Type B pancreatic cell (in vitro differentiated cells): ENCODE measurements at regions not wholly inside any gene's neighbourhood (a gene's known extent, or its start where the extent isn't known, plus 50 kb on each side); places are given as distances from the start of the nearest gene placed in this dataset.

Experiments
- DNase-seq: peaks from one replicate; pipeline ENCODE4 v3.0.0; 2021; ENCODE audit warnings: mixed read lengths; ENCODE audit not compliant: unreplicated experiment; ENCODE audit errors: extremely low spot score
- H3K27ac Mint-ChIP-seq: 2 replicates; pipeline ENCODE4 v1.8.0; 2021; ENCODE audit warnings: mild to moderate bottlenecking, mixed read lengths
- H3K27me3 Mint-ChIP-seq: 2 replicates; pipeline ENCODE4 v1.8.0; 2021; ENCODE audit warnings: mixed read lengths
- H3K36me3 Mint-ChIP-seq: 2 replicates; pipeline ENCODE4 v1.8.0; 2021; ENCODE audit warnings: mixed read lengths
- H3K4me1 Mint-ChIP-seq: one replicate; pipeline ENCODE4 v1.8.0; 2021; ENCODE audit warnings: mixed read lengths; ENCODE audit not compliant: unreplicated experiment
- H3K4me3 Mint-ChIP-seq: 2 replicates; pipeline ENCODE4 v1.8.0; 2021; ENCODE audit warnings: mild to moderate bottlenecking, mixed read lengths
- H3K9me3 Mint-ChIP-seq: 2 replicates; pipeline ENCODE4 v1.8.0; 2021; ENCODE audit warnings: mixed read lengths
- TF ChIP-seq, protein P1 (sequence below): fragments of 200-600 bp; sonication (generic); conservative IDR thresholded peaks from 2 replicates; pipeline ENCODE4 v1.5.0; 2021; ENCODE audit warnings: antibody characterized with exemption, mild to moderate bottlenecking

DNA sequence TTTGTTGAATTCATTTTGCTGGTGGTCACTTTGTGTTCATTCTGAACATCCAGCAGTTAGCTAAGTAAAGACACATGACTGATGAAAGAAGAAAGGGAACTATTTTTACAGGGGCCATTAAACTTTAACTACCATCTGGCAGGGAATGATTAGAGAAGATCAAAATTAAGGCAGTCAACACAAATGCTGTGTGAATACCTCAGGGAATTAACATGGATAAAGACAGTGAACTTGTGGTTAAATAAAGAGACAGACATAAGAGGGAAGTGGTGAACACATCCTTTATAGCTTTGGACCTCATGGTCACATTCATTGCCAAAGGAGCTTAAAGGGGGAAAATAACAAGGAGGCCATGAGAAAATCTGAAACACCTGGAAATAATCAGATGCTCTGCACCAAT, 52.6 kb upstream of the ATP5MC3 start:
- H3K9me3 Mint-ChIP-seq = no peaks in the 10 kb centered on the region
- no peak overlapping the region for H3K27ac Mint-ChIP-seq
- peak overlapping the region; percentile 6 for H3K4me3 Mint-ChIP-seq
- H3K27me3 Mint-ChIP-seq = peaks cover 10% of the 10 kb centered on the region
- H3K4me1 Mint-ChIP-seq = peaks cover 10% of the 10 kb centered on the region
- no peaks in the 10 kb centered on the region for H3K36me3 Mint-ChIP-seq
- TF ChIP-seq, protein P1, sequence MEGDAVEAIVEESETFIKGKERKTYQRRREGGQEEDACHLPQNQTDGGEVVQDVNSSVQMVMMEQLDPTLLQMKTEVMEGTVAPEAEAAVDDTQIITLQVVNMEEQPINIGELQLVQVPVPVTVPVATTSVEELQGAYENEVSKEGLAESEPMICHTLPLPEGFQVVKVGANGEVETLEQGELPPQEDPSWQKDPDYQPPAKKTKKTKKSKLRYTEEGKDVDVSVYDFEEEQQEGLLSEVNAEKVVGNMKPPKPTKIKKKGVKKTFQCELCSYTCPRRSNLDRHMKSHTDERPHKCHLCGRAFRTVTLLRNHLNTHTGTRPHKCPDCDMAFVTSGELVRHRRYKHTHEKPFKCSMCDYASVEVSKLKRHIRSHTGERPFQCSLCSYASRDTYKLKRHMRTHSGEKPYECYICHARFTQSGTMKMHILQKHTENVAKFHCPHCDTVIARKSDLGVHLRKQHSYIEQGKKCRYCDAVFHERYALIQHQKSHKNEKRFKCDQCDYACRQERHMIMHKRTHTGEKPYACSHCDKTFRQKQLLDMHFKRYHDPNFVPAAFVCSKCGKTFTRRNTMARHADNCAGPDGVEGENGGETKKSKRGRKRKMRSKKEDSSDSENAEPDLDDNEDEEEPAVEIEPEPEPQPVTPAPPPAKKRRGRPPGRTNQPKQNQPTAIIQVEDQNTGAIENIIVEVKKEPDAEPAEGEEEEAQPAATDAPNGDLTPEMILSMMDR = no peak
- DNase-seq = no peak

DNA sequence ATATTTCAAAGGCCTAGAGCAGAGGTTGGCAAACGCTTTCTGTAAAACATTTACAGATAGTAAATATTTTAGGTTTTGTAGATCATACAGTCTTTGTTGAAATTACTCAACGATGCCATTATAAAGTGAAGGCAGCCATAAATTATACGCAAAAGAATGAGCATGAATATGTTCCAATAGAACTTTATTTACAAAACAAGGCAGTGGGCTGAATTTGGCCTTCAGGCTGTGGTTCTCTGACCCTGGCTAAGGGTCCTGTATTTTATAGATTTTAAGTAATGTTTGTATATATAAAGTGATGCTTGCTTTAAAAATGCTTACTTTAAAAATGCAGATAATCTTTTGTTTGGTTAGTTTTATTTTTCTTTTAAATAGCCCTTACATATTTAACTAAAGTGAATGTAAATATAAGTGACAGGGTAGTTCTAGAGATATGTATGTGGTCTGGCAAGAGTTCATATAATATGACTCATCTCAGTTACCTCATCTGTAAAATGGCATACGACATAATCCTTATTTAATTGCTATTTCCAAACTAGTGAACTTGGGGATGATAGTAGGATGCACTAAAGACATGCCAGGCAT, 51.7 kb upstream of the ATP5MC3 start:
- DNase-seq = no peak
- no peak overlapping the region for H3K4me3 Mint-ChIP-seq
- peaks cover 10% of the 10 kb centered on the region for H3K4me1 Mint-ChIP-seq
- H3K36me3 Mint-ChIP-seq = no peaks in the 10 kb centered on the region
- peaks cover 10% of the 10 kb centered on the region for H3K27me3 Mint-ChIP-seq
- no peak overlapping the region for H3K27ac Mint-ChIP-seq
- TF ChIP-seq, protein P1 = no peak
- no peaks in the 10 kb centered on the region for H3K9me3 Mint-ChIP-seq
